C4-2B (cell line): ENCODE measurements at regions not wholly inside any gene's neighbourhood (a gene's known extent, or its start where the extent isn't known, plus 50 kb on each side); places are given as distances from the start of the nearest gene placed in this dataset.

Experiments
- H3K27ac ChIP-seq: fragments of 450-650 bp; 2 replicates; pipeline ENCODE4 v1.5.1; 2017
- CTCF ChIP-seq: fragments of 450-650 bp; conservative IDR thresholded peaks from 2 replicates; pipeline ENCODE4 v1.5.1; 2017; ENCODE audit warnings: mild to moderate bottlenecking
- ZFX ChIP-seq: fragments of 450-650 bp; IDR thresholded peaks from 2 replicates; pipeline ENCODE4 v1.6.1; 2017

- TF ChIP-seq ZFX (no peak), CTCF (no peak)
- no peak overlapping the region for H3K27ac ChIP-seq
These were observed 132.6 kb upstream of the LIPC start for GRCh38 chr15:58298879-58299850.

- no peak overlapping the region for H3K27ac ChIP-seq
- TF ChIP-seq ZFX (no peak), CTCF (no peak)
These were observed 129.0 kb upstream of the LIPC start for GRCh38 chr15:58302832-58303231.

- no peak for TF ChIP-seq CTCF
- no peak for TF ChIP-seq ZFX
- H3K27ac ChIP-seq, result no peak overlapping the region
These were observed 128.6 kb upstream of the LIPC start for GRCh38 chr15:58303236-58303635.

- no peak overlapping the region for H3K27ac ChIP-seq
These were observed 125.0 kb upstream of the LIPC start for GRCh38 chr15:58306591-58307312.

GRCh38 chr15:58307313-58307961 is 124.4 kb upstream of the LIPC start:
- TF ChIP-seq ZFX, result no peak
- TF ChIP-seq CTCF, result no peak
- H3K27ac ChIP-seq, result no peak overlapping the region

More at GRCh38 chr15:58306591-58307312, 125.0 kb upstream of the LIPC start:
- TF ChIP-seq ZFX (no peak), CTCF (no peak)

- H3K27ac ChIP-seq, result no peak overlapping the region
- TF ChIP-seq ZFX (no peak), CTCF (peak; percentile 18)
These were observed 122.9 kb upstream of the LIPC start for GRCh38 chr15:58308742-58309355.
